ENCODE measurements at regions not wholly inside any gene's neighbourhood (a gene's known extent, or its start where the extent isn't known, plus 50 kb on each side); places are given as distances from the start of the nearest gene placed in this dataset.
"Not testable (repeated sequence)": the region's sequence is repeated elsewhere in the genome, so short reads cannot be mapped to it uniquely, and the experiment has no call there.

- not testable (repeated sequence) for TF ChIP-seq CTCF (IDR thresholded peaks at IDR 0.05; ENCODE audit: low read depth, low read length, poor library complexity, severe bottlenecking); EZH2phosphoT487 (IDR thresholded peaks at IDR 0.05; ENCODE audit: borderline replicate concordance, low read length)
Observed at GRCh38 chr21:36616773-36617172, 82.1 kb upstream of the SIM2 start.
